ENCODE measurements at regions not wholly inside any gene's neighbourhood (a gene's known extent, or its start where the extent isn't known, plus 50 kb on each side); places are given as distances from the start of the nearest gene placed in this dataset.
"Not testable (repeated sequence)": the region's sequence is repeated elsewhere in the genome, so short reads cannot be mapped to it uniquely, and the experiment has no call there.

DNA sequence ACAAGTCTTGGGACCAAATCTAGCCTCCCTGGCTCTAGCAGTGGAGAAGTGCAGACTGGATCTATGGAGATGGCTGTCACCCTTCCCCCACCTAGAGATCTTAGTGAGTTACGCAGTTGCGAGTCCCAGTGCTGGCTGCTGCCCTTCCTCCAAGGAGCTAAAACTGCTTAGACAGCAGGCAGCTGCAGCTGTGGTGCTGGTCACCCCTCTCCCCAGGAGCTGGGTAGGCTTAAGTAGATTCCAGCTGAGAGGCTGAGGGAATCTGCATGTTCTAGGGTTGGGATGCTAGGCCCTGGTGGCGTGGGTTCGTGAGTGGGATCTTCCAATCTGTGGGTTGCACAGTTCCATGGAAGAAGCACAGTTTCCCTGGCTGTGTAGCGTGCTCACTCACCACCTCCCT is 120.2 kb downstream of the SLC35B3 start:
- WGBS: 80% methylated on average over 5 of the region's 5 CpGs
- DNase-seq (ENCODE audit: extremely low spot score): no peak
- H3K4me3 ChIP-seq (ENCODE audit: low read depth, low read length): no peak overlapping the region
- no peaks in the 10 kb centered on the region for H3K36me3 ChIP-seq (ENCODE audit: insufficient read depth)
- H3K27ac ChIP-seq (ENCODE audit: low read depth): no peak overlapping the region
- no peaks in the 10 kb centered on the region for H3K4me1 ChIP-seq (ENCODE audit: insufficient read depth)

GRCh38 chr6:8301502-8301901 is 133.8 kb downstream of the SLC35B3 start:
- Histone ChIP-seq H3K4me1 (ENCODE audit: insufficient read depth) (no peaks in the 10 kb centered on the region), H3K4me3 (ENCODE audit: low read depth, low read length) (no peak overlapping the region), H3K36me3 (ENCODE audit: insufficient read depth) (no peaks in the 10 kb centered on the region), H3K27ac (ENCODE audit: low read depth) (no peak overlapping the region)
- WGBS: 81% methylated on average over 2 of the region's 2 CpGs
- no peak for DNase-seq (ENCODE audit: extremely low spot score)

DNA sequence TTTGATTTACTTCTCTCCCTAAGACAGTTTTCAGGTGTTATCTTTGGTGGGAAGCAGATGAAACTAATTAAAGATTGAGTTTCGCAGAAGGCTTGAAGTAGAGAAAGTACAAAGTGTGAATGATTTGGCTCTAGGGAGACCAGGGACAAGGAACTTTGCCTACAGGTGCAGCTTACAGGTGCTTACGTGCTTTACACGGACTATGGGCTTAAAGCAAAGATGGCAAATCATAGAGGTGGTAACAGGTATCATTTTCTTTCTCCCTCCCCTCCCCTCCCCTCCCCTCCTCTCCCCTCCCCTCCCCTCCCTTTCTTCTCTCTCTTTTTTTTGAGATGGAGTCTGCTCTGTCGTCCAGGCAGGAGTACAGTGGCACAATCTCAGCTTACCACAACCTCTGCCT is 136.3 kb downstream of the SLC35B3 start:
- 81% methylated on average over 4 of the region's 4 CpGs for whole genome bisulfite sequencing
- DNase-seq (ENCODE audit: extremely low spot score): no peak
- no peak overlapping the region for H3K4me3 ChIP-seq (ENCODE audit: low read depth, low read length)
- no peak overlapping the region for H3K27ac ChIP-seq (ENCODE audit: low read depth)
- no peaks in the 10 kb centered on the region for H3K36me3 ChIP-seq (ENCODE audit: insufficient read depth)
- no peaks in the 10 kb centered on the region for H3K4me1 ChIP-seq (ENCODE audit: insufficient read depth)

- not testable (repeated sequence) for H3K27ac ChIP-seq (ENCODE audit: low read depth); DNase-seq (ENCODE audit: extremely low spot score); H3K4me1 ChIP-seq (ENCODE audit: insufficient read depth); H3K4me3 ChIP-seq (ENCODE audit: low read depth, low read length); H3K36me3 ChIP-seq (ENCODE audit: insufficient read depth)
- 90% methylated on average over 4 of the region's 4 CpGs for WGBS
These were observed 152.4 kb downstream of the SLC35B3 start for GRCh38 chr6:8282946-8283345.

DNA sequence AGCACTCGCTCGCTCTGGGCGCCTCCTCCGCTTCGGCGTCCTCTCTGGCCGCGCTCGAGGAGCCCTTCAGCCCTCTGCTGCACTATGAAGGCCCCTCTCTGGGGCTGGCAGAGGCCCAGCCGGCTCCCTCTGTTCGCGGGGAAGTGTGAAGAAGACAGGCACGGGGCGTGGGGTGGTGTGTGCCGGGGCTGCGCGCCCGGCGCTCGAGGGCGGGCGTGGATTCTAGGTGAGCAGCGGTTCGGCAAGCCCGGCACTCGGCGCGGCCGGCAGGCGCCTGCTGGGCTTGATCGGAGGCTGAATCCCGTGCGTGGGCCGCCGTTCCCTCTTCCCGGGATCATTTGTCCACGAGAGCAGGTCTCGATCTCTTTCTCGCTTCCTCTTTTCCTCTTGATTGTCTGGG is 153.0 kb downstream of the SLC35B3 start:
- 95% methylated on average over 39 of the region's 39 CpGs for WGBS
- Histone ChIP-seq H3K27ac (ENCODE audit: low read depth) (no peak overlapping the region), H3K4me1 (ENCODE audit: insufficient read depth) (no peaks in the 10 kb centered on the region), H3K36me3 (ENCODE audit: insufficient read depth) (no peaks in the 10 kb centered on the region), H3K4me3 (ENCODE audit: low read depth, low read length) (no peak overlapping the region)
- no peak for DNase-seq (ENCODE audit: extremely low spot score)

DNA sequence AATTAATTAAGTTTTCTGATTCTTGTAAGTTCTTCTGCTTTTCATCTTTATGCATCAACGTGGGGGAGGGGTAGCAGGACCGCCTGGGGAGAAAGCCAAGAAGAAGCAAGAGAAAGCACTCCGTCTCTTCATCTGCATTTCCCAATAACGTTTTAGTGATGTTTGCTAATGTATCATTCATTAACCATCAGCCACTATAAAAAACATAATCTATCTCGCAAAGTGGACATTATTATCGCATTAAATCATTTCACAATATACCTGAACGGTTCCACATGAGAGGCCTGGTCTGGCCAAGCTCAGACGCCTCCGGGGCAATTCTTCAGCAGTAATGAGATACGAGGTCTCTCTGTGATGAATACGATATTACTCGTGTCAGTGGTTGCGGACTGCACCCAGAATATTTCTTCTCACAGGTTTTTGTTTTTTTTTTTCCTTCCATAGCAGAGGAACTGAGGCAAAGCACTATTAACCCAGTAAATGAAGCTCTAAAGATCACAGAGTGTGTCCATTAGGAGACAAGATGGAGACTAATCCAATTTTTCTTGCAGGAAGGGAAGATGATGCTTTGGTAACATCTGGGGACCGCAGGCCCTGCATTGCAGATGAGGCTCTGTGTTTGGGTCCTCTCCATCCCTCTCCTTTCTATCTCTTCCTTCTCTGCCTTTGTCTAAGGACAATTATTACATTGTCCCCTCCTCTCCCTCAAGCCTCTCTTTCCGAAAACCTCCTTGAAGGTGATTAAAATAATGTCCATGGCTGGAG is 156.1 kb downstream of the SLC35B3 start:
- no peak for DNase-seq (ENCODE audit: extremely low spot score)
- Histone ChIP-seq H3K36me3 (ENCODE audit: insufficient read depth) (no peaks in the 10 kb centered on the region), H3K4me1 (ENCODE audit: insufficient read depth) (no peaks in the 10 kb centered on the region), H3K4me3 (ENCODE audit: low read depth, low read length) (no peak overlapping the region), H3K27ac (ENCODE audit: low read depth) (no peak overlapping the region)
- WGBS: 66% methylated on average over 15 of the region's 15 CpGs

- Histone ChIP-seq H3K4me1 (ENCODE audit: insufficient read depth) (no peaks in the 10 kb centered on the region), H3K27ac (ENCODE audit: low read depth) (no peak overlapping the region), H3K36me3 (ENCODE audit: insufficient read depth) (no peaks in the 10 kb centered on the region), H3K4me3 (ENCODE audit: low read depth, low read length) (no peak overlapping the region)
- no peak for DNase-seq (ENCODE audit: extremely low spot score)
- 74% methylated on average over 8 of the region's 8 CpGs for WGBS
These were observed 156.8 kb downstream of the SLC35B3 start for GRCh38 chr6:8278562-8278961.

- no peaks in the 10 kb centered on the region for H3K36me3 ChIP-seq (ENCODE audit: insufficient read depth)
- no peak overlapping the region for H3K4me3 ChIP-seq (ENCODE audit: low read depth, low read length)
- 21% methylated on average over 7 of the region's 7 CpGs for WGBS
- H3K27ac ChIP-seq (ENCODE audit: low read depth): no peak overlapping the region
- no peaks in the 10 kb centered on the region for H3K4me1 ChIP-seq (ENCODE audit: insufficient read depth)
- DNase-seq (ENCODE audit: extremely low spot score): no peak
These were observed 157.6 kb downstream of the SLC35B3 start for GRCh38 chr6:8277769-8278168.

GRCh38 chr6:8276148-8276547 is 159.2 kb downstream of the SLC35B3 start:
- no peak overlapping the region for H3K27ac ChIP-seq (ENCODE audit: low read depth)
- H3K4me3 ChIP-seq (ENCODE audit: low read depth, low read length): no peak overlapping the region
- H3K36me3 ChIP-seq (ENCODE audit: insufficient read depth): no peaks in the 10 kb centered on the region
- 81% methylated on average over 7 of the region's 7 CpGs for WGBS
- H3K4me1 ChIP-seq (ENCODE audit: insufficient read depth): no peaks in the 10 kb centered on the region
- DNase-seq (ENCODE audit: extremely low spot score): no peak

GRCh38 chr6:8275667-8276066 is 159.7 kb downstream of the SLC35B3 start:
- H3K36me3 ChIP-seq (ENCODE audit: insufficient read depth): no peaks in the 10 kb centered on the region
- H3K4me3 ChIP-seq (ENCODE audit: low read depth, low read length): no peak overlapping the region
- H3K27ac ChIP-seq (ENCODE audit: low read depth): no peak overlapping the region
- no peak for DNase-seq (ENCODE audit: extremely low spot score)
- H3K4me1 ChIP-seq (ENCODE audit: insufficient read depth): no peaks in the 10 kb centered on the region

GRCh38 chr6:8274226-8274625 is 161.1 kb downstream of the SLC35B3 start:
- 70% methylated on average over 3 of the region's 3 CpGs for WGBS

DNA sequence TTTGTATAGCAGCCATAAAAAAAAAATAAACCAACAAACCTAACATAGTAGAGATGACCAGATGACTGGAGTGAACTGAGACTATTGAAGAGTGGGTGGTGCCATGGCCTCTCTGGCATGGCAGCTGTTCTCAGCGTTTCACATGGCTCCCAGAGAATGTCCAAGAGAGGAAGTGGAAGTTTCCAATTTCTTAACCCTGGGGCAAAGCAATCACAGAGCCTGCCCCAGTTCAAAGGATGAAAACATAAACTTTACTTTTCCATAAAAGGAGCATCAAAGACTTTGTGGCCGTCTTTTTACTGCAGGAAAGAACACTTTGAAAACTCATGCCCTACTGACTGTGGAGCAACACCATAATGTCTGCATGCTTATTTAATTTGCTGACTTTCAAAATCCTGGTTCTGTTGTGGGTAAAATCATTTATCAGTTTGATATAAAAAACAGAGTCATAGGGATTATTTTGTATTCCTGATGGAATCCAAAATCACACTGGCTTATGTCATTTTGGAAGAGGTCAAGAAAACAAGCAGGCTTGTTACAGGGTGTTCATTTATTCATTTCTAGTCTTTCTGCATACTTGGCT is 165.4 kb downstream of the SLC35B3 start:
- no peak overlapping the region for H3K27ac ChIP-seq (ENCODE audit: low read depth)
- no peaks in the 10 kb centered on the region for H3K36me3 ChIP-seq (ENCODE audit: insufficient read depth)
- DNase-seq (ENCODE audit: extremely low spot score): no peak
- 13% methylated on average over 2 of the region's 2 CpGs for WGBS
- H3K4me3 ChIP-seq (ENCODE audit: low read depth, low read length): no peak overlapping the region
- no peaks in the 10 kb centered on the region for H3K4me1 ChIP-seq (ENCODE audit: insufficient read depth)

More at GRCh38 chr6:8274226-8274625, 161.1 kb downstream of the SLC35B3 start:
- Histone ChIP-seq H3K27ac (ENCODE audit: low read depth) (no peak overlapping the region), H3K36me3 (ENCODE audit: insufficient read depth) (no peaks in the 10 kb centered on the region), H3K4me3 (ENCODE audit: low read depth, low read length) (no peak overlapping the region), H3K4me1 (ENCODE audit: insufficient read depth) (no peaks in the 10 kb centered on the region)
- no peak for DNase-seq (ENCODE audit: extremely low spot score)

DNA sequence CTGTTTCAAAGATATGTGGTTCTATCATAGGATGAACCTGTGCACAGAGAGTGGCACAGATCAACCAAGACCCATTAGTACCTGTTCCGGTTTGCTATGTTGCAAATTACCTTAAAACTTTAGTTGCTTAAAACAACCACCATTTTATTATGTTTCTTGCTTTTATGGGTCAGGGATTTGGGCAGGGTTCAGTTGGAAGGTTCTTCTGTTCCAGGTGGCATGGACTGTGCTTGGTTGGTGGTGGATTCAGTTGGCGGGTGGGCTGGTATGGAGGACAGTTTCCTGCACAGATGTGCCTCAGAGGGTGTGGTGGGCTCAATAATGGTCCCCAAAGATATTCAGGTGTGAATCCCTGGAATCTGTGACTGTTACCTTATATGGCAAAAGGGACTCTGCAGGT is 166.3 kb downstream of the SLC35B3 start:
- Histone ChIP-seq H3K4me3 (ENCODE audit: low read depth, low read length) (no peak overlapping the region), H3K36me3 (ENCODE audit: insufficient read depth) (no peaks in the 10 kb centered on the region), H3K4me1 (ENCODE audit: insufficient read depth) (no peaks in the 10 kb centered on the region), H3K27ac (ENCODE audit: low read depth) (no peak overlapping the region)
- 64% methylated on average over 2 of the region's 2 CpGs for WGBS
- no peak for DNase-seq (ENCODE audit: extremely low spot score)

DNA sequence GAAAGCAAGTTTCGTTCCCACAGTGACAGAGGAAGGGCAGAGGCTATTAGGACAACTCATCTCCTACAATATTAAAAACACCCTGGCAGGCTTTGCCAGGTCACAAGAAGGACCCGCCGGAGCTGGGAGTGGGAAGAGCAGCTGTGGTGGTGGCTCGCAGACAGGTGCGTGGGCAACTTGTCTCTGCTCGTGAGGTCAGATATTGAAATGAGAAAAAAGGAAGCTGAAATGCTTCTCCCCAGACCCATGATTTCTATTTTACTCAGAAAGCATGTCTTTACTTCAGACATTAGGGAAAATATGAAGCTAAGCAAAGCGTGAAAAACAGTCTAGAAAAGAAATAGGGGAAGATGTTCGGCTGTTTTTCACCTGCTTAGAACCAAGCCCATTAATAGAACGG is 166.3 kb upstream of the EEF1E1 start:
- H3K36me3 ChIP-seq (ENCODE audit: insufficient read depth): no peaks in the 10 kb centered on the region
- no peak overlapping the region for H3K27ac ChIP-seq (ENCODE audit: low read depth)
- no peak for DNase-seq (ENCODE audit: extremely low spot score)
- WGBS: 87% methylated on average over 9 of the region's 9 CpGs
- H3K4me3 ChIP-seq (ENCODE audit: low read depth, low read length): no peak overlapping the region
- H3K4me1 ChIP-seq (ENCODE audit: insufficient read depth): no peaks in the 10 kb centered on the region
